AG10803 (cell line): ENCODE measurements at regions not wholly inside any gene's neighbourhood (a gene's known extent, or its start where the extent isn't known, plus 50 kb on each side); places are given as distances from the start of the nearest gene placed in this dataset.

ENCODE experiments used
- DNase-seq: peaks from one replicate; pipeline ENCODE4 v3.0.0; 2010; ENCODE audit warnings: low read depth
- H3K4me3 ChIP-seq: 2 replicates; pipeline ENCODE4 v1.5.1; 2011; ENCODE audit warnings: mild to moderate bottlenecking, low read length, control low read depth
- TF ChIP-seq, protein P1 (sequence below): conservative IDR thresholded peaks from 2 replicates; pipeline ENCODE4 v1.5.1; 2011; ENCODE audit warnings: mild to moderate bottlenecking, low read length, control low read depth, inconsistent platforms

DNA sequence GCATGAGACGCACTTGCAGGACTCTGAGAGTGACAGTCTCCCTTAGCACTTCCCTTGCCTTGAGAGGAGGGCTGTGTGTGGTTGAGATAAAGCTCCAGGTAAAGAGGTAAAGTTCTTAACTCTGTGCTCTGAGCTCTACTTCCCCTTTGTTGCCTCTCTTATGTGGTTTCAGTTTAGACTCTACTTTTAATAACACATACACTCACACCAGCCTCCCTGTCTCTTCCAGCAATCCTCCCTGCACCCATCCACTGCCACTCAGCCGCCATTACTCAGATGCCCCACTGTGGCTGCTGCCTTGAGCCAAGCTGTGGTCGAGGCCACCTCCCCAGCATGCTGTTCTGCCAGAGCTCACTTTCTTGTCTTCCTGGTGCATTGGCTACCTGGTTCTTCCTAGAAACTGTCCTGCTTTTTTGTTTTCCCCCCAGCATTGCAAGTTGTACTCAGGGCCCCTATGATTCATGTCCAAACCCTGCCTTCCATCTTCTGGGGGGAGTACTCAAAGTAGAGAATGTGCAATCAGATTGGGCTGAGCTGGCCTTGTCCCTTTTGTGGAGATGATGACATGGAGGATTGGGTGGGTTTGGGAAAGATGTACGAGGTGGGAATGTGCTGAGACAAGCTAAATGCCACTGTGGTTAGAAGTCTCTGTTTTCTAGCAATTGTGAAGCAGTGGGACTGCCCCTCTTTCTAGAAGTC is 115.5 kb upstream of the PARP11 start:
- no peak overlapping the region for H3K4me3 ChIP-seq
- no peak for DNase-seq

DNA sequence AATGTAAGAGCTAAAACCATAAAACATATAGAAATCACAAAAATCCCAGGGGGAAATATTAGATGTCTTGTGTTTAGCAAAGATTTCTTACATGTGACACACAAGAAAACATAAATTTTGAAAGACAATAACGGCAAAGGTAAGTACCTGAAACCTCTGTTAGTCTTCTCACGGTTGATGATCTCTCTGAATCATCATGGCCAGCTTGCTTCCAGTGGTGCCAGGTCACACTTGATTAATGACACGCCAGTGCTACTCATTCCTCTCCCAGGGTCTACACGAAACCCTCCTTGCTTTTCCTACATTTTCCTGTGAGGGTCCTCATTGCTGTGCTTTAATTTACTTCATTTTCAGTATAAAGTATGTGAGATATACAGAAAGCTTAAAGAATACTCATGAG is 114.4 kb upstream of the PARP11 start:
- TF ChIP-seq, protein P1, sequence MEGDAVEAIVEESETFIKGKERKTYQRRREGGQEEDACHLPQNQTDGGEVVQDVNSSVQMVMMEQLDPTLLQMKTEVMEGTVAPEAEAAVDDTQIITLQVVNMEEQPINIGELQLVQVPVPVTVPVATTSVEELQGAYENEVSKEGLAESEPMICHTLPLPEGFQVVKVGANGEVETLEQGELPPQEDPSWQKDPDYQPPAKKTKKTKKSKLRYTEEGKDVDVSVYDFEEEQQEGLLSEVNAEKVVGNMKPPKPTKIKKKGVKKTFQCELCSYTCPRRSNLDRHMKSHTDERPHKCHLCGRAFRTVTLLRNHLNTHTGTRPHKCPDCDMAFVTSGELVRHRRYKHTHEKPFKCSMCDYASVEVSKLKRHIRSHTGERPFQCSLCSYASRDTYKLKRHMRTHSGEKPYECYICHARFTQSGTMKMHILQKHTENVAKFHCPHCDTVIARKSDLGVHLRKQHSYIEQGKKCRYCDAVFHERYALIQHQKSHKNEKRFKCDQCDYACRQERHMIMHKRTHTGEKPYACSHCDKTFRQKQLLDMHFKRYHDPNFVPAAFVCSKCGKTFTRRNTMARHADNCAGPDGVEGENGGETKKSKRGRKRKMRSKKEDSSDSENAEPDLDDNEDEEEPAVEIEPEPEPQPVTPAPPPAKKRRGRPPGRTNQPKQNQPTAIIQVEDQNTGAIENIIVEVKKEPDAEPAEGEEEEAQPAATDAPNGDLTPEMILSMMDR: no peak
- DNase-seq: no peak

More for the DNA sequence above, 115.5 kb upstream of the PARP11 start:
- TF ChIP-seq, protein P1: no peak

DNA sequence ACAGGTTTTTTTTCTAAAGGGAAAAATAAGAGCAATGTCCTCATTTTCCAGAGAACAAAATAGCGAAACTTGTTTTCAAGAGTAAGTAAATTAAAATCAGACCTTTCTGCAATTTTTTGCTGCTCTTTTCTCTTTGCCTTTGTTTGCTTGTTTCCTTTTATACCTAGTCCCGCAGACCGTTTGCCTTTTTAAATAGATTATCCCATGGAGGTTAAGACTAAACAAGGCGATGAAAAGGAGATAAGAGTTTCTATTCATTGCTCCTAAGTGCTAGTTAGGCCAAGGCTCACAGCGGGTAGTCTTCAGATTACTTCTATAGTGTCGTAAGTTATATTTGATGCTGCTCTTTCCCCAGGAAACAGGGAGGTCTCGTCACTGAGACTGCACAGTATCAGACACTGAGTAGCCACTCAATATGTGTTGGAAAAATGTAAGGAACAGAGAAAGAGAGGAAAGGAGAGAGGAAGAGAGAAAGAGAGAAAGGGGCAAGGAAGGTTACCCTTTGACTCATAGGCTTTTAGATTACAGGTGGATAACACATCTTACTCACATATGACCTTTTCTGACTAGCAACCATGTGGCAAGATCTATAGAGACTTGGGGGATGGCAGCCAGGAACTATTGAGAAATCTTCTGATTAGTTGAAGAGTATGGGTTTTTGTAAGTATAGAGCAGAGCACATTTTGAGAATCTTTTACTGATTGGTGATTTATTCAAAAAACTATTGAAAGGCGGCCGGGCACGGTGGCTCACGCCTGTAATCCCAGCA is 107.5 kb upstream of the PARP11 start:
- no peak for DNase-seq
- TF ChIP-seq, protein P1: no peak
- H3K4me3 ChIP-seq: no peak overlapping the region

More for the DNA sequence above, 114.4 kb upstream of the PARP11 start:
- H3K4me3 ChIP-seq: no peak overlapping the region

DNA sequence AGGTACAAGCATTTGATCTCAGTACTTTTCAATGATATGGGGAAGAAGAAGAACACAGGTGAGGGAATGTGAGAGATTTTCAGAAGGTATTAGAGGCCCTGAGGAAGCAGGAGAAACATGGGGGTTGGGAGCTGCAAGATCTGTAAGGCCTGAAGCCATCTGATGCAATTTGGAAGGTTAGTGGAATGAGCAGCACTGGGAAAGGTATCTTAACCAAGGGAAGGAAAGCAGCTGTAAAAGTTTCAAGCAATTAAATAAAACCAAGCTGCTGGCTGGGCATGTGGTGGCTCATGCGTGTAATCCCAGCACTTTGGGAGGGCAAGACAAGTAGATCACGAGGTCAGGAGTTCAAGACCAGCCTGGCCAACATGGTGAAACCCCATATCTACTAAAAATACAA is 104.4 kb upstream of the PARP11 start:
- TF ChIP-seq, protein P1: no peak

DNA sequence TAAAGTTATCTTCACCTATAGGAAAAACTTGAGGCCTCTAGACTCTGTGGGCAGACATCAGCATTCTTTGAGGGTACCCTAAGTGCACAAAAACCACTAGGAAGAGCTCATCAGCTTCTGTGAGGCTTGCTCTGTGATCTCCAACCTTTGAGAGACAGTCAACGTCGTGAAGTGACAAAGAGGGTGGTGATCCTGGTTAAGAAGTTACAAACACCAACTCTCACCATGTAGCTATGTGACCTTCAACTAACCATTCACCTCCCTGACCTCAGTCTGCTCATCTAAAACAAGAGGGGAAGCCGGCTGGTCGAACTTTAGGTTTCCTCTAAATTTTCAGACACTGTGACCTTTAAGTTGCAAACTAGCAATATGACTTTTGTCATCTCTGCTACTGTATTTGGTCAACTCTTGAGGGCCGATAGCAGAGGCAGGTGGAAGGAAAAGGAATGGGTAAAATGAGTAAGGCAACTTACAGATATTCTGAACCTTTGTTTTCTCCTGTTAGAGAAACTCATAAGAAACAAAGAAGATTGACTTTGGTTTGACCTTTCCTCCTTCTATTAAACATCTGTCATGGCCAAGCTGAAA is 103.2 kb upstream of the PARP11 start:
- no peak for DNase-seq
- no peak overlapping the region for H3K4me3 ChIP-seq
- TF ChIP-seq, protein P1: no peak

More for the DNA sequence above, 104.4 kb upstream of the PARP11 start:
- no peak overlapping the region for H3K4me3 ChIP-seq
- DNase-seq: no peak

DNA sequence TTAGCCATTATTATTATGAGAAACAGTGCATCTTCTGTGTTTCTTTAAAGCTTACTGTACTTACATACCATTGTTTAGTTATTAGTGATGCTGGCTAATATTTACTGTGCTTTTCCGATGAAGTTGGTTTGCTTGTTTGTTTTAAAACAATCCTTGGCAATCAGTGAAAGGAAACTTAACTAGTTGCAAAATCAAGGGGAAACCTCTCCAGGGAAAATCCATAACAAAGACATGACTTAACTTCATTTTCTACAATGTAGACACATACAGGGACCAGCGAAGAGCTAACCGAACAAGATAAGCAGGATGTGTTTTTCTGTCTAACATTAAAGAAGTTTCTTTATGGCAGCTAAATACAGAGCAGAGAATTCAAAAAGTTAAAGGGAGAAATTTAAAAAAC is 102.5 kb upstream of the PARP11 start:
- H3K4me3 ChIP-seq: no peak overlapping the region
- TF ChIP-seq, protein P1: no peak
- no peak for DNase-seq
